Endothelial cell of umbilical vein (primary cell): ENCODE measurements at regions not wholly inside any gene's neighbourhood (a gene's known extent, or its start where the extent isn't known, plus 50 kb on each side); places are given as distances from the start of the nearest gene placed in this dataset.

Experiments
- BruUV-seq: library from RNA; stranded (reverse); fragments of 400-500 nt; replicated peaks from 2 replicates; lab custom pipeline; 2021; lab: Mats Ljungman, UMichigan
- CTCF ChIA-PET: fragments of 300-600, 350-600 bp; sonication (Branson Sonifier 250); formaldehyde crosslinking; loops from one replicate; lab custom pipeline; 2021; ENCODE audit warnings: antibody characterized with exemption, inconsistent platforms; lab: Charles Lee
- POLR2A ChIA-PET: fragments of 300-600, 350-600 bp; sonication (Branson Sonifier 250); formaldehyde crosslinking; loops from one replicate; lab custom pipeline; 2021; ENCODE audit warnings: antibody characterized with exemption, inconsistent platforms; lab: Charles Lee
- DNase-seq: peaks from one replicate; pipeline ENCODE4 v3.0.0-alpha.2; 2011; ENCODE audit warnings: low read depth, low spot score
- FAIRE-seq: peaks from 2 replicates; lab custom pipeline; 2011; peaks lifted over from hg19 to GRCh38; lab: Jason Lieb, UNC
- H2AFZ ChIP-seq: 2 replicates; pipeline ENCODE4 v1.6.0; 2012; ENCODE audit warnings: low read depth, low read length, control low read depth, inconsistent platforms
- H3K27ac ChIP-seq: 2 replicates; pipeline ENCODE4 v1.5.1; 2011; ENCODE audit warnings: low read depth, mild to moderate bottlenecking, control low read depth, low read length, moderate library complexity; ENCODE audit not compliant: insufficient read depth
- H3K27me3 ChIP-seq, 2 experiments: 2 replicates each; pipeline versions ENCODE4 v1.6.0 to v1.6.1; 2011; ENCODE audit warnings: low read length in 2 of 2, mixed read lengths in 1 of 2; ENCODE audit not compliant: control insufficient read depth in 2 of 2, insufficient read depth in 2 of 2
- H3K36me3 ChIP-seq, 2 experiments: 2 replicates in 1 of 2; 3 replicates in 1 of 2; pipeline ENCODE4 v1.5.1; 2011; ENCODE audit warnings: low read length in 2 of 2, mild to moderate bottlenecking in 1 of 2, moderate library complexity in 1 of 2; ENCODE audit not compliant: control insufficient read depth in 2 of 2, insufficient read depth in 2 of 2; ENCODE audit errors: extremely low read depth in 1 of 2
- H3K4me1 ChIP-seq: 3 replicates; pipeline ENCODE4 v1.5.1; 2011; ENCODE audit warnings: mild to moderate bottlenecking, low read length; ENCODE audit not compliant: control insufficient read depth, insufficient read depth; ENCODE audit errors: extremely low read depth
- H3K4me2 ChIP-seq: 2 replicates; pipeline ENCODE4 v1.6.1; 2011; ENCODE audit warnings: low read length, control low read depth, mixed read lengths; ENCODE audit not compliant: insufficient read depth
- H3K4me3 ChIP-seq, 3 experiments: fragments of 200-600 bp in 1 of 3; sonication (generic), shearing (Covaris generic) in 1 of 3; replicated peaks in 1 of 3; 2 replicates each; pipeline ENCODE4 v1.5.1; 2011 to 2016; ENCODE audit warnings: control low read depth in 3 of 3, low read length in 3 of 3, mild to moderate bottlenecking in 2 of 3, inconsistent platforms in 1 of 3, low read depth in 1 of 3, moderate library complexity in 1 of 3; ENCODE audit not compliant: insufficient read depth in 1 of 3
- H3K79me2 ChIP-seq: 2 replicates; pipeline ENCODE4 v1.6.0; 2012; ENCODE audit warnings: low read length, inconsistent platforms; ENCODE audit not compliant: control insufficient read depth, insufficient read depth
- H3K9ac ChIP-seq: replicated peaks from 2 replicates; pipeline ENCODE3; 2011; ENCODE audit warnings: low read length, control low read depth; ENCODE audit not compliant: insufficient read depth; ENCODE audit errors: extremely low read depth
- H3K9me1 ChIP-seq: replicated peaks from 3 replicates; pipeline ENCODE4 v1.6.0; 2011; ENCODE audit warnings: mild to moderate bottlenecking, low read length; ENCODE audit not compliant: control insufficient read depth, insufficient read depth; ENCODE audit errors: extremely low read depth
- H3K9me3 ChIP-seq: replicated peaks from 2 replicates; pipeline ENCODE4 v1.5.1; 2012; ENCODE audit warnings: low read length, inconsistent platforms; ENCODE audit not compliant: control insufficient read depth, insufficient read depth
- H4K20me1 ChIP-seq: replicated peaks from 2 replicates; pipeline ENCODE3; 2011; ENCODE audit warnings: mild to moderate bottlenecking, low read length; ENCODE audit not compliant: control insufficient read depth, insufficient read depth; ENCODE audit errors: extremely low read depth
- EZH2 ChIP-seq: IDR thresholded peaks from 2 replicates; pipeline ENCODE4 v1.6.1; 2012; ENCODE audit warnings: borderline replicate concordance, low read depth, mild to moderate bottlenecking, moderate library complexity, low read length, inconsistent platforms; ENCODE audit not compliant: severe bottlenecking
- FOS ChIP-seq: IDR thresholded peaks from 2 replicates; pipeline ENCODE4 v1.6.1; 2011; ENCODE audit warnings: mild to moderate bottlenecking, low read length, moderate library complexity, borderline replicate concordance; ENCODE audit not compliant: insufficient read depth
- GATA2 ChIP-seq: IDR thresholded peaks from 2 replicates; pipeline ENCODE4 v1.7.0; 2011; ENCODE audit warnings: low read depth, mild to moderate bottlenecking, moderate library complexity, mixed read lengths, low read length; ENCODE audit not compliant: insufficient read length, insufficient read depth
- JUN ChIP-seq: IDR thresholded peaks from 2 replicates; pipeline ENCODE4 v1.6.1; 2011; ENCODE audit warnings: borderline replicate concordance, low read depth; ENCODE audit not compliant: insufficient read length, insufficient read depth
- MYC ChIP-seq: IDR thresholded peaks from one replicate; pipeline ENCODE4 v1.6.1; 2011; ENCODE audit warnings: mild to moderate bottlenecking, low read depth, low read length
- POLR2A ChIP-seq: IDR thresholded peaks from 2 replicates; pipeline ENCODE4 v1.6.1; 2012; ENCODE audit warnings: low read depth, mild to moderate bottlenecking, control low read depth, low read length
- POLR2AphosphoS5 ChIP-seq: IDR thresholded peaks from 2 replicates; pipeline ENCODE4 v1.6.1; 2012; ENCODE audit warnings: low read depth, mild to moderate bottlenecking, control low read depth, low read length, moderate library complexity; ENCODE audit not compliant: insufficient read depth
- dilution Hi-C: fragments of 300-500 bp; cut with MboI; formaldehyde crosslinking; loops from one replicate; pipeline ENCODE4 v1.15.0; 2019; ENCODE audit warnings: low sequenced_read_pairs; ENCODE audit not compliant: extremely low pct_ligation_motif_present
- intact Hi-C: fragments of 100-400 bp; cut with micrococcal nuclease; formaldehyde crosslinking; loops from one replicate; pipeline ENCODE4 v1.10.0; 2022
- TF ChIP-seq, protein P1 (sequence below), 2 donors: IDR thresholded peaks; 1 replicate in 1 of 2; 2 replicates in 1 of 2; pipeline ENCODE4 v1.5.1; 2011; ENCODE audit warnings: low read length in 2 of 2, mild to moderate bottlenecking in 2 of 2, moderate library complexity in 2 of 2, control low read depth in 1 of 2, inconsistent platforms in 1 of 2, low read depth in 1 of 2; ENCODE audit not compliant: insufficient read depth in 1 of 2; ENCODE audit errors: extremely low read depth in 1 of 2
- TF ChIP-seq, protein P2 (sequence below): IDR thresholded peaks from 2 replicates; pipeline ENCODE4 v1.6.1; 2011; ENCODE audit not compliant: insufficient read depth, insufficient read length

DNA sequence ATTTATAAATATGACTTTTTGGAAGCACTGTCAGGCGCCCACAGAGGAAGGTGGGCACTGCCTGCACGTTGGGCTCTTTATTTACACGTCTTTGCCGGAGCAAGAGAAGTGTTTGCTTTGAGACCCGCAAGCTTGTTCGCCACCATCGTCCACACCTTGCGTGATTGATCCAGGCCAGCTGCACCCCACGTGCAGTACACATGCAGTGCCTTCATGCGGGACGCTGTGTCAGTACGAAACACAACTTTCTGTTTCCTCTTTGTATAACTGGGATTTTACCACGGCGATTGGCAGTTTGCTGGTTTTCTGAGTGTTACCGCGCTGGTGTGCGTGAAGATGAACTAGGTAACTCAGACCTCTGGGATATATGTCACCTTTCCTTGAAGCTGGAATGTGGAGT, 571.0 kb upstream of the SALL3 start:
- DNase-seq (no peak), FAIRE-seq (no peak)
- H2AFZ ChIP-seq, result no peak overlapping the region
- peaks cover 5% of the 10 kb centered on the region for H3K9me3 ChIP-seq
- no peak overlapping the region for H3K4me2 ChIP-seq
- no peaks in the 10 kb centered on the region for H3K9me1 ChIP-seq
- dilution Hi-C loops, result no loop called here
- no peak overlapping the region for H3K4me3 ChIP-seq
- ChIA-PET POLR2A (no interaction called here), CTCF (no interaction called here)
- H3K27ac ChIP-seq, result no peak overlapping the region
- H3K27me3 ChIP-seq, result no peaks in the 10 kb centered on the region
- no peak for TF ChIP-seq JUN
- TF ChIP-seq FOS, result no peak
- TF ChIP-seq GATA2, result no peak
- no peak for TF ChIP-seq EZH2
- TF ChIP-seq, protein P1, sequence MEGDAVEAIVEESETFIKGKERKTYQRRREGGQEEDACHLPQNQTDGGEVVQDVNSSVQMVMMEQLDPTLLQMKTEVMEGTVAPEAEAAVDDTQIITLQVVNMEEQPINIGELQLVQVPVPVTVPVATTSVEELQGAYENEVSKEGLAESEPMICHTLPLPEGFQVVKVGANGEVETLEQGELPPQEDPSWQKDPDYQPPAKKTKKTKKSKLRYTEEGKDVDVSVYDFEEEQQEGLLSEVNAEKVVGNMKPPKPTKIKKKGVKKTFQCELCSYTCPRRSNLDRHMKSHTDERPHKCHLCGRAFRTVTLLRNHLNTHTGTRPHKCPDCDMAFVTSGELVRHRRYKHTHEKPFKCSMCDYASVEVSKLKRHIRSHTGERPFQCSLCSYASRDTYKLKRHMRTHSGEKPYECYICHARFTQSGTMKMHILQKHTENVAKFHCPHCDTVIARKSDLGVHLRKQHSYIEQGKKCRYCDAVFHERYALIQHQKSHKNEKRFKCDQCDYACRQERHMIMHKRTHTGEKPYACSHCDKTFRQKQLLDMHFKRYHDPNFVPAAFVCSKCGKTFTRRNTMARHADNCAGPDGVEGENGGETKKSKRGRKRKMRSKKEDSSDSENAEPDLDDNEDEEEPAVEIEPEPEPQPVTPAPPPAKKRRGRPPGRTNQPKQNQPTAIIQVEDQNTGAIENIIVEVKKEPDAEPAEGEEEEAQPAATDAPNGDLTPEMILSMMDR (IDR thresholded peaks at IDR 0.05; ENCODE audit: extremely low read depth in 1 of 2, insufficient read depth in 1 of 2, low read depth in 1 of 2, low read length in 2 of 2), result no peak
- no peak for TF ChIP-seq POLR2A
- TF ChIP-seq, protein P2, sequence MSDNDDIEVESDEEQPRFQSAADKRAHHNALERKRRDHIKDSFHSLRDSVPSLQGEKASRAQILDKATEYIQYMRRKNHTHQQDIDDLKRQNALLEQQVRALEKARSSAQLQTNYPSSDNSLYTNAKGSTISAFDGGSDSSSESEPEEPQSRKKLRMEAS, result no peak
- no peak for TF ChIP-seq POLR2AphosphoS5
- TF ChIP-seq MYC, result no peak
- no peaks in the 10 kb centered on the region for H3K36me3 ChIP-seq
- no peaks in the 10 kb centered on the region for H3K4me1 ChIP-seq
- no peak overlapping the region for H3K9ac ChIP-seq
- no TSS peak for BruUV-seq
- intact Hi-C loops, result no loop called here
- no peaks in the 10 kb centered on the region for H3K79me2 ChIP-seq
- H4K20me1 ChIP-seq, result no peaks in the 10 kb centered on the region
